HG03521 (cell line): ENCODE measurements at regions not wholly inside any gene's neighbourhood (a gene's known extent, or its start where the extent isn't known, plus 50 kb on each side); places are given as distances from the start of the nearest gene placed in this dataset.
"Not testable (repeated sequence)": the region's sequence is repeated elsewhere in the genome, so short reads cannot be mapped to it uniquely, and the experiment has no call there.

ENCODE experiments used
- ATAC-seq: cut with Tn5 transposase; IDR thresholded peaks from one replicate; pipeline ENCODE4 v1.9.1; 2021; ENCODE audit warnings: mild to moderate bottlenecking, moderate library complexity; ENCODE audit not compliant: unreplicated experiment

DNA sequence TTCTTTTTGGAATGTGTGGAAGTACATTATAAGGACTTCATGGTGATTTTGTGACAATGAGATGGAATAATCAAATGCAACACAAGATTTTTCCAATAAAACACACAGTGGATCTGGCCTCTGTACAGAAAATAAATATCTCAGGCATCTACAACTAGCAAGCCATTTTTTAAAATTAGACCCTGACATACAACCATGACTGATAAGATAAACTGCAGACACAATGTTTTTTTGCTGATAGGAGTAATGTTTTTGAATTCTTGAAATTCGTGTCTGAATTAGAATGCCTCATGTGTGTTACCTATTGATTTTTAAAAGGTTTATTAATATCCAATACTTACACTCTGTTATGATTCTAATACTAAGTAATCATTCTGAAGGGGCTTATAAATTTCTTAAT, 328.1 kb downstream of the HGF start:
- ATAC-seq: no peak

DNA sequence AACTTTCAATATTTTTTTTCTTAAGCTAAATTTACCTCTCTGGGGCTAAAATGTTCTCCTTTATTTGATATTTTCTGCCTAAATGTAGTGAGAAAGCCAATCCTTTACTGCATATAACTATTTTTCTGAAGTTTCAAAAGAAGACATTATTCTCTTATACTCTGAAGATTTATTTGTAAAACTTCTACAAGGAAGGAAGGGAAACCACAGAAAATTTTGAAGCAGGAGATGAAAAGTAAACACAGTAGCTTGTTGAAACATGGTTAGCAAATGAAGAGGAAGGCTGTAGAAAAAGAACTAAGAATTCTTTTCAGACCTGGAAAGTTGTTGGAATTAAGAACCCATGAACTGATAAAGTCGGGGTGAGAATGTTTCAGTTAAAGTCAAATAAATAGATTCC, 330.3 kb downstream of the HGF start:
- ATAC-seq: no peak

DNA sequence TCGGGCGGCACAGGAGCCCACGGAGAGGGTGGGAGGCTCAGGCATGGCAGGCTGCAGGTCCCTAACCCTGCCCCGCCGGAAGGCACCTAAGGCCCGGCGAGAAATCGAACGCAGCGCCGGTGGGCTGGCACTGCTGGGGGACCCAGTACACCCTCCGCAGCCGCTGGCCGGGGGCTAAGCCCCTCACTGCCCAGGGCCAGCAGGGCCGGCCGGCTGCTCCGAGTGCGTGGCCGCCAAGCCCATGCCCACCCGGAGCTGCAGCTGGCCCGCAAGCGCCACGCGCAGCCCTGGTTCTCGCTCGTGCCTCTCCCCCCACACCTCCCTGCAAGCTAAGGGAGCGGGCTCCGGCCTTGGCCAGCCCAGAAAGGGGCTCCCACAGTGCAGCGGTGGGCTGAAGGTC, 332.7 kb downstream of the HGF start:
- not testable (repeated sequence) for ATAC-seq

GRCh38 chr7:81433692-81434331, 336.0 kb downstream of the HGF start:
- no peak for ATAC-seq

- ATAC-seq: no peak
These were observed 336.6 kb downstream of the HGF start for GRCh38 chr7:81433206-81433605.

GRCh38 chr7:81430761-81431160, 339.1 kb downstream of the HGF start:
- ATAC-seq: no peak

GRCh38 chr7:81430150-81430549, 339.7 kb downstream of the HGF start:
- no peak for ATAC-seq

GRCh38 chr7:81427461-81427860, 342.4 kb downstream of the HGF start:
- no peak for ATAC-seq

- no peak for ATAC-seq
These were observed 349.2 kb downstream of the HGF start for GRCh38 chr7:81420526-81421226.

- ATAC-seq: no peak
These were observed 350.1 kb downstream of the HGF start for GRCh38 chr7:81419731-81420130.

DNA sequence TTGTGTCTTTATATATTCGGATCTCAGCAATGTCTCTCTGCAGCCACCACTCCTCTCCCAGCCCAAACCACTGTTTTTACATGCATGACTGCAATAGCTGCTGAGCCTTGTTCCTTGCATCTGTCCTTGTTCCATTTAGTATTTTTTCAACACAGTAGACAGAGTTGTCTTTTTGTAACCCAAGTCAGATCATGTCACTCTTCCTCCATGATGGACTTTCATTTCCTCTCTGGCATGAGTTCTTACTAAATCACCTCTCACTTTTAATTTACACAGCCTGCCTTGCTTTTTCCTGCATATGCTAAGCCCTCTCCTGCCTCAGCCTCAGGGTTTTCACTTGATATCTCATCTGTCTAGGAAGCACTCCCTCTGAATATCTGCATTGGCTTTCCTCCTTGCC, 353.2 kb downstream of the HGF start:
- ATAC-seq: no peak

GRCh38 chr7:81415181-81415580, 354.7 kb downstream of the HGF start:
- ATAC-seq: no peak

GRCh38 chr7:81414411-81414810, 355.4 kb downstream of the HGF start:
- ATAC-seq: no peak

DNA sequence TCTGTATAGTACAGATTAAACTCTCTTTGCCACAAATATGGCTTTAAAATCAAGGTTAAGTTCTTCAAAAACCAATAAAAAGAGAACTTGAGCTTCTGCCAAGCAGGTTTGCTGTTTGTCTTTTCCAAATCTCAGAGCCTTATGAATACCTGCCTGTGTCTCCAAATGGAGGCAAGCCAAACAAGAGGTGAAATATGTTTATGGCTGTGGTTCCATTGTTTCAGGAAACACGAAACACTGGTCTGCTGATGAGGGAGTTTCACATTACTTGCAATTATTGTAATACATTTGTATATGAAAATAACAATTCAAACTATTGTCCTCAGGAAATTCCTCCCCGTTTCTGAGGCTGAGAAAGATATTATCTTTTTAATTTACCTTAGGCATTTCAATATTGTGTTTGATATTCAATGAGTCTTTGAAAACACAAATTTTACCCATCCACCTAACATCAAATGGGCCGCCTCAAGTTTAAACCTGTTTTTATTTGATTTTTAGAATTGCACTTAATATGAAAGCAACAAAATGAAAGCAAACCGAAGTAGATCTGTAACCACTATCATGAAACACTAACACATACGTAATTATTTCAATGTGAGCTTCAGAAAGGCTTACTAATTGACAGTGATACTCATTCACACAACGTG, 359.3 kb downstream of the HGF start:
- no peak for ATAC-seq

DNA sequence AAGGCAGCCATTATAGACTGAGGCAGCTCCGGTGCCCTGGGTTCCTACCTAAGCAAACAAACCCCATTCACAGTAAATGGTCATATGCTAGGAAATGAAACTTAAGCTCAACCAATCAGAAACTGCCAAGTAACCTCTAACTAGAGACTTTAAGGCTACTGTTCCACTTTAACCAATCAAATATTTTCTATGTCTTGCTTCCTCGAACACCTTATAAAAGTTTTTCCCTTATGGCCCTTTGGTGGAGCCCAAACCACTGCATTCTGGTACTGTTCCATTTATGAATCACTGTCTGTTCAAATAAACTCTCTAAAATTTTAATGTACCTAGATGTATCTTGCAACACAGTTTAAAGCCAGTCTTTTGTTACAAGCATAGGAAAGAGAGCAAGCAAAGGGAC, 361.1 kb downstream of the HGF start:
- ATAC-seq: no peak

- no peak for ATAC-seq
These were observed 362.8 kb downstream of the HGF start for GRCh38 chr7:81407094-81407493.

DNA sequence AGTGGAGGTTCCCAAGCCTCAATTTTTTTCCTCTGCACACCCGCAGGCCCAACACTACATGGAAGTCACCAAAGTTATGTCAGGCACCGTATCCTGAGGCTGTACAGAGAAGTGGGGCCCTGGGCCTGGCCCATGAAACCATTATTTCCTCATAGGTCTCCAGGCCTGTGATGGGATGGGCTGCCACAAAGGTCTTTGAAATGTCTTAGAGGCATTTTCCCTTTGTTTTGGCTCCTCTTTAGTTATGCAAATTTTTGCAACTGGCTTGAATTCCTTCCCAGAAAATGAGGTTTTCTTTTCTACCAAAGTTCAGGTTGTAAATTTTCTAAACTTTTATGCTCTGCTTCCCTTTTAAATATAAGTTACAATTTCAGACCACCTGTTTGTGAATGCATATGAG, 365.2 kb downstream of the HGF start:
- ATAC-seq: no peak

GRCh38 chr7:81402227-81402626, 367.6 kb downstream of the HGF start:
- ATAC-seq: no peak

GRCh38 chr7:81399471-81399870, 370.4 kb downstream of the HGF start:
- ATAC-seq: no peak

- ATAC-seq: no peak
These were observed 375.8 kb downstream of the HGF start for GRCh38 chr7:81394029-81394428.

- no peak for ATAC-seq
These were observed 376.8 kb downstream of the HGF start for GRCh38 chr7:81393018-81393417.

DNA sequence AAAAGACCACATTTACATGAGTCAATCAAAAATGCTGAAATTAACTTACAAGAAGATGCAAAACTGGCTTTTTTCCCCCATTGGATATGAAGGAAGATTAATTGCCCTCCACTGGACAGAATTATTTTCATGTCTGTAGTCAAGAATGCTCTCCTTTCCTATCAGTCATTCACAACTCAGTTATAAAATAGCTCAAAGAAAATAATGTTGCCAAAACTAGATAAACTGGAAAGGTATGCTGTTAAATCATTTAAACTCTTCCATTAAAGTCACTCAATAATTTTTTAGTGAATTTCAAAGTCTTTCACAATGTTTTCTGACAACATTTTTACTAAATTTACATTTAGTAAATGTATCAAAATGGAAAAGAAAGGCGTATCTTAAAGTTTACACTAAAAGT, 384.5 kb downstream of the HGF start:
- no peak for ATAC-seq
